ENCODE measurements at regions not wholly inside any gene's neighbourhood (a gene's known extent, or its start where the extent isn't known, plus 50 kb on each side); places are given as distances from the start of the nearest gene placed in this dataset.

DNA sequence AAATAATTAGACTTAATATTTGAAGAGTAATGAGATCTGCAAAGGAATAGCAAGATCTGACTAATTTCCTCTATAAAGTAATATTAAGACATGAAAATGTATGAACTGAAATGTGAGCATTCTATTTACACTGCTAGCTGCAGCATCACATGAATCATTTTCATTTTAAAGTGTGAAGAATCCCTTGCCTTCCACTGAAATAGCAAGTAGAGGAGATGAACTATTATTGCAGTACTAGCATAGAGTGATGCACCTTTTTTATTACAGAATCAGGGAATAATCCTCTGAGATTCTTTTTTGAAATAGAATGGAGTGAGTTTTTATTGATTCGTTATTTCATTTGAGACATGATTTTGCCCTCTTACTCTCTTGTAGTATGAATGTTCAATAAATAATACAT lies 281.9 kb upstream of the NAV3 start:
- intact Hi-C loops (cut with micrococcal nuclease; ENCODE audit: unreplicated experiment): no loop called here
- RAD21 ChIA-PET (ENCODE audit: unreplicated experiment): no interaction called here
- WGBS (ENCODE audit: insufficient coverage, insufficient replicate concordance, low lambda C conversion rate, missing lambda C conversion rate): 0% methylated on average over 1 of the region's 1 CpG
- CTCF ChIA-PET: no interaction called here
- no peak overlapping the region for H3K9ac ChIP-seq (ENCODE audit: control insufficient read depth, insufficient read depth, low read length)
- ATAC-seq: no peak
- in situ Hi-C loops (cut with MboI): no loop called here
- peaks cover 3% of the 10 kb centered on the region; the same call in 1 of the 2 replicates for H3K4me1 ChIP-seq (ENCODE audit: control insufficient read depth, insufficient read depth, low read length)
- no peaks in the 10 kb centered on the region for H3K79me2 ChIP-seq (ENCODE audit: control insufficient read depth, insufficient read depth, low read length)
- FAIRE-seq: no peak
- POLR2A ChIA-PET: no interaction called here
- SMC1A ChIA-PET (ENCODE audit: uncharacterized antibody, unreplicated experiment): no interaction called here
- TF ChIP-seq ZNF24 (IDR thresholded peaks at IDR 0.05) (no peak), RAD51 (IDR thresholded peaks at IDR 0.05) (no peak), BACH1 (IDR thresholded peaks at IDR 0.05; ENCODE audit: borderline replicate concordance) (no peak), CBX5 (IDR thresholded peaks at IDR 0.05; ENCODE audit: low read depth) (no peak), WRNIP1 (IDR thresholded peaks at IDR 0.05; ENCODE audit: borderline replicate concordance, low read depth, low read length) (no peak)
- TF ChIP-seq, protein P1, sequence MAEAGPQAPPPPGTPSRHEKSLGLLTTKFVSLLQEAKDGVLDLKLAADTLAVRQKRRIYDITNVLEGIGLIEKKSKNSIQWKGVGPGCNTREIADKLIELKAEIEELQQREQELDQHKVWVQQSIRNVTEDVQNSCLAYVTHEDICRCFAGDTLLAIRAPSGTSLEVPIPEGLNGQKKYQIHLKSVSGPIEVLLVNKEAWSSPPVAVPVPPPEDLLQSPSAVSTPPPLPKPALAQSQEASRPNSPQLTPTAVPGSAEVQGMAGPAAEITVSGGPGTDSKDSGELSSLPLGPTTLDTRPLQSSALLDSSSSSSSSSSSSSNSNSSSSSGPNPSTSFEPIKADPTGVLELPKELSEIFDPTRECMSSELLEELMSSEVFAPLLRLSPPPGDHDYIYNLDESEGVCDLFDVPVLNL (IDR thresholded peaks at IDR 0.05; ENCODE audit: low read depth, low read length): no peak
- TF ChIP-seq, protein P2, sequence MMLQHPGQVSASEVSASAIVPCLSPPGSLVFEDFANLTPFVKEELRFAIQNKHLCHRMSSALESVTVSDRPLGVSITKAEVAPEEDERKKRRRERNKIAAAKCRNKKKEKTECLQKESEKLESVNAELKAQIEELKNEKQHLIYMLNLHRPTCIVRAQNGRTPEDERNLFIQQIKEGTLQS (IDR thresholded peaks at IDR 0.05; ENCODE audit: borderline replicate concordance, extremely low read depth, low read depth, low read length): no peak
- no peak overlapping the region for H3K27ac ChIP-seq (ENCODE audit: control insufficient read depth, insufficient read depth)
- DNase-seq (ENCODE audit: low read depth, low spot score): no peak
- H2AFZ ChIP-seq (ENCODE audit: control insufficient read depth, low read depth, low read length): no peak overlapping the region
- no peaks in the 10 kb centered on the region for H3K27me3 ChIP-seq (replicated peaks in 1 of 2; ENCODE audit: control insufficient read depth in 2 of 2, insufficient read depth in 2 of 2, low read length in 1 of 2)
- no peaks in the 10 kb centered on the region for H4K20me1 ChIP-seq (ENCODE audit: control insufficient read depth, insufficient read depth)
- H3K4me3 ChIP-seq: no peak overlapping the region
- no peaks in the 10 kb centered on the region for H3K9me3 ChIP-seq (replicated peaks; ENCODE audit: control insufficient read depth, insufficient read depth, low read length)
- BruUV-seq (replicated peaks): no TSS peak
- H3K4me2 ChIP-seq (ENCODE audit: control insufficient read depth, insufficient read depth): no peak overlapping the region
- no peaks in the 10 kb centered on the region for H3K36me3 ChIP-seq (ENCODE audit: control insufficient read depth in 2 of 2, insufficient read depth in 2 of 2, low read length in 1 of 2)

DNA sequence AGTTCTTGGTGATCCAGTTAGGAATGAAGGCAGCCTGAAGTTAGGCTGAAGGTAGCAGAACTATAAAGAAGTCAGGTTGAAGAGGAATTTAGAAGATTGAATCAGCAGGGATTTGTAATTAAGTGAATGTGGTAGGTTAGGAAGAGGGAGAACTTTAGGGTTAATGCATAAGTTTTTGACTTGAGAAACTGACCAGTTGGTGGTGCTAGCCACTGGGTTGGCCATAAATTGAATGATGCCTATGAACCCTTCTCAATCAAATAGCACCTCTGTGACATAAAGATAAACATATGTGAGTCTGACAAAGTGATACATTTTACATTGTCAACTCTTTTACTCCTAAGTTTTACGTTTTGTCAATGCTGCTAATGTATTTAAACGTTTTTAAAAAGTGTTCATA lies 290.6 kb upstream of the NAV3 start:
- Histone ChIP-seq H3K9me3 (replicated peaks; ENCODE audit: control insufficient read depth, insufficient read depth, low read length) (no peaks in the 10 kb centered on the region), H3K27ac (ENCODE audit: control insufficient read depth, insufficient read depth) (no peak overlapping the region), H3K4me3 (no peak overlapping the region), H3K4me2 (ENCODE audit: control insufficient read depth, insufficient read depth) (no peak overlapping the region), H3K36me3 (ENCODE audit: control insufficient read depth in 2 of 2, insufficient read depth in 2 of 2, low read length in 1 of 2) (no peaks in the 10 kb centered on the region), H3K4me1 (ENCODE audit: control insufficient read depth, insufficient read depth, low read length) (no peaks in the 10 kb centered on the region), H3K9ac (ENCODE audit: control insufficient read depth, insufficient read depth, low read length) (no peak overlapping the region), H4K20me1 (ENCODE audit: control insufficient read depth, insufficient read depth) (no peaks in the 10 kb centered on the region), H2AFZ (ENCODE audit: control insufficient read depth, low read depth, low read length) (no peak overlapping the region), H3K27me3 (replicated peaks in 1 of 2; ENCODE audit: control insufficient read depth in 2 of 2, insufficient read depth in 2 of 2, low read length in 1 of 2) (no peaks in the 10 kb centered on the region), H3K79me2 (ENCODE audit: control insufficient read depth, insufficient read depth, low read length) (no peaks in the 10 kb centered on the region)
- peak; percentile 56; the same call in 2 of the 3 replicates for ATAC-seq
- in situ Hi-C loops (cut with MboI) (no loop called here), intact Hi-C loops (cut with micrococcal nuclease; ENCODE audit: unreplicated experiment) (loop anchor here (1.0 kb wide), 1 partner anchor 144 kb away; no protein-coding TSS in a partner anchor)
- RAD21 ChIA-PET (ENCODE audit: unreplicated experiment): no interaction called here
- SMC1A ChIA-PET (ENCODE audit: uncharacterized antibody, unreplicated experiment): no interaction called here
- DNase-seq (ENCODE audit: low read depth, low spot score): no peak
- CTCF ChIA-PET: no interaction called here
- BruUV-seq (replicated peaks): no TSS peak
- TF ChIP-seq, protein P3, sequence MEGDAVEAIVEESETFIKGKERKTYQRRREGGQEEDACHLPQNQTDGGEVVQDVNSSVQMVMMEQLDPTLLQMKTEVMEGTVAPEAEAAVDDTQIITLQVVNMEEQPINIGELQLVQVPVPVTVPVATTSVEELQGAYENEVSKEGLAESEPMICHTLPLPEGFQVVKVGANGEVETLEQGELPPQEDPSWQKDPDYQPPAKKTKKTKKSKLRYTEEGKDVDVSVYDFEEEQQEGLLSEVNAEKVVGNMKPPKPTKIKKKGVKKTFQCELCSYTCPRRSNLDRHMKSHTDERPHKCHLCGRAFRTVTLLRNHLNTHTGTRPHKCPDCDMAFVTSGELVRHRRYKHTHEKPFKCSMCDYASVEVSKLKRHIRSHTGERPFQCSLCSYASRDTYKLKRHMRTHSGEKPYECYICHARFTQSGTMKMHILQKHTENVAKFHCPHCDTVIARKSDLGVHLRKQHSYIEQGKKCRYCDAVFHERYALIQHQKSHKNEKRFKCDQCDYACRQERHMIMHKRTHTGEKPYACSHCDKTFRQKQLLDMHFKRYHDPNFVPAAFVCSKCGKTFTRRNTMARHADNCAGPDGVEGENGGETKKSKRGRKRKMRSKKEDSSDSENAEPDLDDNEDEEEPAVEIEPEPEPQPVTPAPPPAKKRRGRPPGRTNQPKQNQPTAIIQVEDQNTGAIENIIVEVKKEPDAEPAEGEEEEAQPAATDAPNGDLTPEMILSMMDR (IDR thresholded peaks at IDR 0.05 in 2 of 3, conservative IDR thresholded peaks at IDR 0.05 in 1 of 3; ENCODE audit: control insufficient read depth in 2 of 3, extremely low read depth in 1 of 3, insufficient read depth in 1 of 3, low read depth in 3 of 3, low read length in 3 of 3): peak in 1 of 3 experiments; percentile 27; a peak in 2 of 6 replicates
- TF ChIP-seq MEF2A (IDR thresholded peaks at IDR 0.05; ENCODE audit: insufficient read depth, low read depth, low read length) (no peak), PAX8 (IDR thresholded peaks at IDR 0.05) (no peak), NFXL1 (IDR thresholded peaks at IDR 0.05; ENCODE audit: borderline replicate concordance) (no peak)
- TF ChIP-seq, protein P1 (IDR thresholded peaks at IDR 0.05; ENCODE audit: low read depth, low read length): no peak
- WGBS (ENCODE audit: insufficient coverage, insufficient replicate concordance, low lambda C conversion rate, missing lambda C conversion rate): 0% methylated on average over 2 of the region's 2 CpGs
- FAIRE-seq: no peak
- POLR2A ChIA-PET: no interaction called here

Measured in GM12878 (cell line).